ENCODE measurements at regions not wholly inside any gene's neighbourhood (a gene's known extent, or its start where the extent isn't known, plus 50 kb on each side); places are given as distances from the start of the nearest gene placed in this dataset.
"Not testable (repeated sequence)": the region's sequence is repeated elsewhere in the genome, so short reads cannot be mapped to it uniquely, and the experiment has no call there.

DNA sequence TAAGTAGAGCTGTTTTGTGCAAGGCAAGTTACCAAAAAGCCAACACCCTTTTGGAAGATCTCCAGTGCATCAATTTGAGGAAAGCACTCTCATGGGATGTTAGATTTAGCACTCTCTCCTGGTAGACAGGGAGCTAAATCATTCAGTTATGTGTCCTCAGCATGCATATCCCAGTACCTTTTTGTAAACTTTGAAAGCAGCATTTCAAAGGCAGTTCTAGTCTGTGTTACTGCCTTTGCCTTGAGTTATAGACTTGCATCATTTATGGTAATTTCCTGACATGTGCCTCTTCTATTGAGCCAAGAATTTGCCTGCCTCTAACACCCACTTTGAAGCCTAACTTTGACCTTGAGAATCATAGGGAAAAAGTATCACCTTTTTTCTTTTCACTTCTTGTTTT, 120.6 kb downstream of the KIF4B start:
- ATAC-seq (replicated peaks) = no peak
- H3K4me1 Mint-ChIP-seq = no peaks in the 10 kb centered on the region
- H3K36me3 Mint-ChIP-seq (ENCODE audit: low read depth) = no peaks in the 10 kb centered on the region
- no peak overlapping the region for H3K27ac Mint-ChIP-seq
- H3K4me3 Mint-ChIP-seq = no peak overlapping the region
- no peaks in the 10 kb centered on the region for H3K9me3 Mint-ChIP-seq
- peaks cover 30% of the 10 kb centered on the region for H3K27me3 Mint-ChIP-seq

DNA sequence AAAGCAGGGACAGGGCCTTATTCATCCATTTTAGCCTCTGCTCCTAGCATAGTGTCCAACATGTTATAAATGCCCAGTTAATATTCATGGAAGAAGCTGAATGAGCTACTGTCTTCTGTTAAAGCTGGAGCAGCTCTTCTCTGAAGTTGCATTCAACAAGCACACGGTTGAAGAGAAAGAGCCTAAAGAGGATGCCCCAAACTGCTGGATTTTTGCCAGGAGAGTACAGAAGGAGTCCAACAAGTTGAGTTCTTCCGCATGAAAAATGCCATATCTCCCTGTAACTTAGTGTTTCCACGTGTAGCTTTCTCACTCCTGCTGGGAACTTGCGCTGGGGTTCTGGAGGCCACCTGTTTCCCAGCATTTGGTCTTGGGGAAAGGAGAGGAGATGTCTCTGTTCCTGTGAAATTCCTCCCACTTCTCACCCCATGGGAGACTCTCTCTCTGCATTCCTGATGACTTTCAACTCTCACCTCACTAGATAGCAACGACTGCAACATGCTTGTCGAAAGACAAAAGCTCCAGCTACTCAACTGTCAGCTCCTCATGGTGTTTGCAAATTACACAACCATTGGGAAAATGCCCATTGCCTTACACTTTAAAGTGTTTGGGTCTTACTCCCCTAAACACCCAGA, 122.8 kb downstream of the KIF4B start:
- Mint-ChIP-seq H3K36me3 (ENCODE audit: low read depth) (no peaks in the 10 kb centered on the region), H3K27ac (no peak overlapping the region), H3K4me3 (no peak overlapping the region), H3K27me3 (peaks cover 31% of the 10 kb centered on the region), H3K4me1 (no peaks in the 10 kb centered on the region), H3K9me3 (no peaks in the 10 kb centered on the region)
- no peak for ATAC-seq (replicated peaks)

- Mint-ChIP-seq H3K27ac (no peak overlapping the region), H3K4me3 (no peak overlapping the region), H3K36me3 (ENCODE audit: low read depth) (no peaks in the 10 kb centered on the region), H3K4me1 (no peaks in the 10 kb centered on the region), H3K27me3 (peaks cover 21% of the 10 kb centered on the region), H3K9me3 (no peaks in the 10 kb centered on the region)
- ATAC-seq (replicated peaks) = no peak
Observed at GRCh38 chr5:155137683-155138082, 124.1 kb downstream of the KIF4B start.

GRCh38 chr5:155140646-155141045, 127.1 kb downstream of the KIF4B start:
- Mint-ChIP-seq H3K36me3 (ENCODE audit: low read depth) (no peaks in the 10 kb centered on the region), H3K27ac (no peak overlapping the region), H3K4me1 (no peaks in the 10 kb centered on the region), H3K4me3 (no peak overlapping the region), H3K27me3 (peaks cover 18% of the 10 kb centered on the region), H3K9me3 (no peaks in the 10 kb centered on the region)
- no peak for ATAC-seq (replicated peaks)

- H3K27ac Mint-ChIP-seq = no peak overlapping the region
- no peak for ATAC-seq (replicated peaks)
Observed at GRCh38 chr5:155144956-155145355, 131.4 kb downstream of the KIF4B start.

GRCh38 chr5:155147222-155147621, 133.7 kb downstream of the KIF4B start:
- Mint-ChIP-seq H3K36me3 (ENCODE audit: low read depth) (no peaks in the 10 kb centered on the region), H3K27me3 (peaks cover 7% of the 10 kb centered on the region), H3K4me3 (no peak overlapping the region), H3K27ac (no peak overlapping the region), H3K9me3 (no peaks in the 10 kb centered on the region), H3K4me1 (no peaks in the 10 kb centered on the region)
- no peak for ATAC-seq (replicated peaks)

More at GRCh38 chr5:155144956-155145355, 131.4 kb downstream of the KIF4B start:
- Mint-ChIP-seq H3K9me3 (no peaks in the 10 kb centered on the region), H3K4me1 (no peaks in the 10 kb centered on the region), H3K36me3 (ENCODE audit: low read depth) (no peaks in the 10 kb centered on the region), H3K27me3 (peaks cover 10% of the 10 kb centered on the region), H3K4me3 (no peak overlapping the region)

GRCh38 chr5:155148694-155149093, 135.1 kb downstream of the KIF4B start:
- ATAC-seq (replicated peaks) = no peak
- no peak overlapping the region for H3K4me3 Mint-ChIP-seq
- no peaks in the 10 kb centered on the region for H3K36me3 Mint-ChIP-seq (ENCODE audit: low read depth)
- H3K27ac Mint-ChIP-seq = no peak overlapping the region
- no peaks in the 10 kb centered on the region for H3K9me3 Mint-ChIP-seq
- H3K27me3 Mint-ChIP-seq = peaks cover 7% of the 10 kb centered on the region
- no peaks in the 10 kb centered on the region for H3K4me1 Mint-ChIP-seq

DNA sequence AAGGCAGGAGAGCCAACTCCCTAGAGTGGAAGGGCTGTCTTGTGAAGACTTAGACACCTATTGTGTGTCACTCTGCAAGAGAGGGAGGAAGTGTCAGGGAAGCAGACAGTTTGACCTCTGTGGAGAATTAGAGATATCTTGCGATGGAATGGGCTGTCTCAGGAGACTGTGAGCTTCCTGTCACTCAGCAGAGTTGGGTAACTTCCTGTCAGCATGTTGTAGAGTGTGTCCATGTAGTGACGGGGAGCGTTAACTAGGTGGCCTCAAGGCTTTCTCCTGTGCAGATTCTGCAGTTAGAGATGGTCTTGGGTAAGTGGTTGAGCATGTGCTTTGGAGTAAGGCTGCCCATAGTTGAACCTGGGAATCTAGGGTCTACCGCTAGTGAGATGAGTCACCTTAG, 136.5 kb downstream of the KIF4B start:
- ATAC-seq (replicated peaks) = no peak
- Mint-ChIP-seq H3K4me1 (no peaks in the 10 kb centered on the region), H3K27me3 (peaks cover 7% of the 10 kb centered on the region)

DNA sequence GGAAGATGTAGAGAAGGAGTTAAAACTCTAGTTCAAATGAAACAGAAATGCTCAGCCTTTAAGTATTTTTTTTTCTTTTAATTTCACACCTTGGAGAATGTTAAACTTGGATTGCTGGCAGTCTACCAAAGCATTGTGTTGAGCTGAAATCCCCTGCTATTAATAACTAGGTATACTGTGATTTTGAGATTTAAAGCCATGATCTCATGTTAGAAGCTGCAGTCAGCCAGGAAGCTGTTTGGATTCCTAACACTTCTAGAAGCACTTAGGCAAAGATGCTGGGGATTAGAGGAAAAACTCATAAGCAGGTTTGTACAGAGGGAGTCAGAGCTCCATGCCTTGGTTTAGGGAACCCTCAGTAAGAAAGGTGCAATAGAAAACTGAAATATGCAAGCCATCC, 141.4 kb downstream of the KIF4B start:
- H3K9me3 Mint-ChIP-seq = no peaks in the 10 kb centered on the region
- H3K4me3 Mint-ChIP-seq = no peak overlapping the region
- H3K27ac Mint-ChIP-seq = no peak overlapping the region
- no peaks in the 10 kb centered on the region for H3K4me1 Mint-ChIP-seq
- H3K27me3 Mint-ChIP-seq = no peaks in the 10 kb centered on the region
- H3K36me3 Mint-ChIP-seq (ENCODE audit: low read depth) = no peaks in the 10 kb centered on the region
- ATAC-seq (replicated peaks) = no peak

More for the DNA sequence above, 136.5 kb downstream of the KIF4B start:
- H3K36me3 Mint-ChIP-seq (ENCODE audit: low read depth) = no peaks in the 10 kb centered on the region
- no peaks in the 10 kb centered on the region for H3K9me3 Mint-ChIP-seq
- H3K4me3 Mint-ChIP-seq = no peak overlapping the region
- no peak overlapping the region for H3K27ac Mint-ChIP-seq

- not testable (repeated sequence) for H3K27ac Mint-ChIP-seq; H3K4me1 Mint-ChIP-seq; H3K36me3 Mint-ChIP-seq (ENCODE audit: low read depth); H3K4me3 Mint-ChIP-seq; H3K9me3 Mint-ChIP-seq; ATAC-seq (replicated peaks); H3K27me3 Mint-ChIP-seq
Observed at GRCh38 chr5:155163084-155163483, 149.5 kb downstream of the KIF4B start.

DNA sequence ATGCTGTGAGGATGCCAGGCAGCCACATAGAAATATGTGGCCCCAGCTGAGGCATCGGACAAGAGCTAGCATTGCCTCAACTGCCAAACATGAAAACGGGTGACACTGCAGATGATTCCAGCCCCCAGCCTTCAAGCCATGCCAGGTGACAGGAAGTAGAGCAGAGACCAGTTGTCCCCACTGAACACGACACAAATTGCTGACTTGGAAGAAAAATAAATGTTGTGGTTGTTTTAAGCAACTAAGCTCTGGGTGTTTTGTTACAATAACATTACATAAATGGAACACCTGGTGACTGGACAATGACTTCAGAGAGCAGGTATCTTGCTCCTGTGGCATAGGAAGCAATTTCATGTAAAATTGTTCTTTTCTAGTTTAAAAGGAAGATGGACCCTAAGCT, 154.2 kb downstream of the KIF4B start:
- no peaks in the 10 kb centered on the region for H3K9me3 Mint-ChIP-seq
- no peak overlapping the region for H3K27ac Mint-ChIP-seq
- H3K27me3 Mint-ChIP-seq = peaks cover 5% of the 10 kb centered on the region
- no peaks in the 10 kb centered on the region for H3K36me3 Mint-ChIP-seq (ENCODE audit: low read depth)
- no peaks in the 10 kb centered on the region for H3K4me1 Mint-ChIP-seq
- ATAC-seq (replicated peaks) = no peak
- no peak overlapping the region for H3K4me3 Mint-ChIP-seq

- no peaks in the 10 kb centered on the region for H3K4me1 Mint-ChIP-seq
- H3K4me3 Mint-ChIP-seq = no peak overlapping the region
- ATAC-seq (replicated peaks) = no peak
- H3K36me3 Mint-ChIP-seq (ENCODE audit: low read depth) = no peaks in the 10 kb centered on the region
- H3K27ac Mint-ChIP-seq = no peak overlapping the region
- peaks cover 5% of the 10 kb centered on the region for H3K9me3 Mint-ChIP-seq
- H3K27me3 Mint-ChIP-seq = no peaks in the 10 kb centered on the region
Observed at GRCh38 chr5:155181542-155181941, 168.0 kb downstream of the KIF4B start.

GRCh38 chr5:155189476-155189875, 175.9 kb downstream of the KIF4B start:
- H3K4me1 Mint-ChIP-seq = no peaks in the 10 kb centered on the region
- no peak for ATAC-seq (replicated peaks)
- H3K4me3 Mint-ChIP-seq = no peak overlapping the region
- no peaks in the 10 kb centered on the region for H3K36me3 Mint-ChIP-seq (ENCODE audit: low read depth)
- peaks cover 16% of the 10 kb centered on the region for H3K9me3 Mint-ChIP-seq
- H3K27ac Mint-ChIP-seq = no peak overlapping the region
- peaks cover 24% of the 10 kb centered on the region for H3K27me3 Mint-ChIP-seq

GRCh38 chr5:155189981-155190380, 176.4 kb downstream of the KIF4B start:
- Mint-ChIP-seq H3K27ac (no peak overlapping the region), H3K9me3 (peaks cover 16% of the 10 kb centered on the region), H3K4me3 (no peak overlapping the region), H3K27me3 (peaks cover 24% of the 10 kb centered on the region), H3K4me1 (no peaks in the 10 kb centered on the region), H3K36me3 (ENCODE audit: low read depth) (no peaks in the 10 kb centered on the region)
- no peak for ATAC-seq (replicated peaks)

GRCh38 chr5:155193029-155193428, 179.5 kb downstream of the KIF4B start:
- Mint-ChIP-seq H3K9me3 (peaks cover 11% of the 10 kb centered on the region), H3K27me3 (peaks cover 28% of the 10 kb centered on the region), H3K4me1 (no peaks in the 10 kb centered on the region), H3K36me3 (ENCODE audit: low read depth) (no peaks in the 10 kb centered on the region), H3K27ac (no peak overlapping the region), H3K4me3 (no peak overlapping the region)
- ATAC-seq (replicated peaks) = no peak

Measured in activated T-helper 17 cell treated with anti-CD3 and anti-CD28 coated beads, Interleukin-2, amount 50 U/mL, for 72 hours (primary cell).